Nephron (organoid): ENCODE measurements at regions not wholly inside any gene's neighbourhood (a gene's known extent, or its start where the extent isn't known, plus 50 kb on each side); places are given as distances from the start of the nearest gene placed in this dataset.
A peak's percentile ranks its signal among the peaks of the same experiment; 100 is the strongest.

Source experiments
- H3K27ac Mint-ChIP-seq, 3 experiments: 2 replicates each; pipeline ENCODE4 v1.8.0; 2020; ENCODE audit warnings: mixed read lengths in 3 of 3, mild to moderate bottlenecking in 2 of 3, moderate library complexity in 1 of 3
- H3K27me3 Mint-ChIP-seq: 2 replicates; pipeline ENCODE4 v1.8.0; 2021; ENCODE audit warnings: low read depth, mild to moderate bottlenecking, moderate library complexity, mixed read lengths
- H3K36me3 Mint-ChIP-seq: 2 replicates; pipeline ENCODE4 v1.8.0; 2020; ENCODE audit warnings: low read depth, mixed read lengths
- H3K4me1 Mint-ChIP-seq: 2 replicates; pipeline ENCODE4 v1.8.0; 2020; ENCODE audit warnings: mixed read lengths
- H3K4me3 Mint-ChIP-seq, 3 experiments: 2 replicates each; pipeline ENCODE4 v1.8.0; 2020; ENCODE audit warnings: mild to moderate bottlenecking in 3 of 3, mixed read lengths in 3 of 3, moderate library complexity in 2 of 3
- H3K9me3 Mint-ChIP-seq: 2 replicates; pipeline ENCODE4 v1.8.0; 2020; ENCODE audit warnings: mixed read lengths
- CTCF ChIP-seq, 3 experiments: fragments of 200-600 bp; sonication (generic); IDR thresholded peaks; one replicate each; pipeline ENCODE4 v1.5.0; 2021; ENCODE audit warnings: antibody characterized with exemption in 3 of 3; ENCODE audit not compliant: unreplicated experiment in 3 of 3

DNA sequence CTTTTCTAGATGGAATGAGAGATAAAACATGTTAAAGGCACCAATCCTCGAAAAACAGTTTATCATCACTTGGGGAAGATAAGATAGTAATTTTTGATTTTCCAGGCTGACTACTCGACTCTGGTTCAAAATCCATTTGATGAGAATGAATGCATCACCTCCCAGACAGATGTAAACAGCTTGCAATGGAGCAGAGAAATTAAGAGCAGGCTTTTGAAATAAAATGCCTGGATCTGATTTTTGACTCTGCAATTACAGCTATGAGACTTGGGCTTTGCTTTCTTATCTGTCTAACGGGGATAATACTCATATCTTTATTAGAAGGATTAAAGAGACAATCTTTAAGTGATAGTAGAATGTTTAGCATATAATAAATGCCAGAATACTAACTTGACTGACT lies 1148.9 kb downstream of the OLFM4 start:
- peaks cover 7% of the 10 kb centered on the region for H3K4me1 Mint-ChIP-seq
- H3K9me3 Mint-ChIP-seq: no peaks in the 10 kb centered on the region
- no peak for TF ChIP-seq CTCF (IDR thresholded peaks at IDR 0.05; ENCODE audit: unreplicated experiment in 3 of 3)
- no peaks in the 10 kb centered on the region for H3K36me3 Mint-ChIP-seq
- no peaks in the 10 kb centered on the region for H3K27me3 Mint-ChIP-seq
- H3K27ac Mint-ChIP-seq: no peak overlapping the region
- no peak overlapping the region for H3K4me3 Mint-ChIP-seq

DNA sequence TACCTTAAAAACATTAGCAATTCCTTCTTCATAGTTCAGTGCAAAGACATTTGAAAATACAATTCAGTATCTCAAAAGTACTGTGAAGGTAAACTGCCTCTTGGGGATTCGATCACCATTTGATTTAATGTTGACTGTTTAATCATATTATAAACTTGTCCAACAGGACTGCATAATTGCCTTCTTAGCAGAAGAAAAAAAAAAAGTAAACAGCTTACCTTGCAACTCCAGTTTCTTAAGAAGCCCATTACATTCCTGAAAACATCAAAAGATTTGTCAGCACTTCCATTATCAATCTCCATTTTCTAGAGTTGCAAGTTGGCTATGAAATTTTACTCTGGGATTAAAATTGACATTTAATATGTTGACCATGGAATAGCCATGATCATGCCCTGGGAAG lies 1154.6 kb downstream of the OLFM4 start:
- no peaks in the 10 kb centered on the region for H3K36me3 Mint-ChIP-seq
- no peaks in the 10 kb centered on the region for H3K27me3 Mint-ChIP-seq
- no peak for TF ChIP-seq CTCF (IDR thresholded peaks at IDR 0.05; ENCODE audit: unreplicated experiment in 3 of 3)
- H3K9me3 Mint-ChIP-seq: no peaks in the 10 kb centered on the region
- H3K4me1 Mint-ChIP-seq: peaks cover 7% of the 10 kb centered on the region
- H3K27ac Mint-ChIP-seq: no peak overlapping the region
- no peak overlapping the region for H3K4me3 Mint-ChIP-seq

- H3K9me3 Mint-ChIP-seq: no peaks in the 10 kb centered on the region
- no peaks in the 10 kb centered on the region for H3K27me3 Mint-ChIP-seq
- no peaks in the 10 kb centered on the region for H3K36me3 Mint-ChIP-seq
- H3K4me3 Mint-ChIP-seq: no peak overlapping the region
- no peak for TF ChIP-seq CTCF (IDR thresholded peaks at IDR 0.05; ENCODE audit: unreplicated experiment in 3 of 3)
- H3K27ac Mint-ChIP-seq: no peak overlapping the region
- peaks cover 7% of the 10 kb centered on the region for H3K4me1 Mint-ChIP-seq
Measured at GRCh38 chr13:54183728-54184127, 1155.1 kb downstream of the OLFM4 start.

- no peaks in the 10 kb centered on the region for H3K9me3 Mint-ChIP-seq
- no peak overlapping the region for H3K27ac Mint-ChIP-seq
- H3K36me3 Mint-ChIP-seq: no peaks in the 10 kb centered on the region
- no peak for TF ChIP-seq CTCF (IDR thresholded peaks at IDR 0.05; ENCODE audit: unreplicated experiment in 3 of 3)
- H3K4me1 Mint-ChIP-seq: peaks cover under 1% of the 10 kb centered on the region
- no peaks in the 10 kb centered on the region for H3K27me3 Mint-ChIP-seq
- H3K4me3 Mint-ChIP-seq: no peak overlapping the region
Measured at GRCh38 chr13:54184576-54184975, 1156.0 kb downstream of the OLFM4 start.

DNA sequence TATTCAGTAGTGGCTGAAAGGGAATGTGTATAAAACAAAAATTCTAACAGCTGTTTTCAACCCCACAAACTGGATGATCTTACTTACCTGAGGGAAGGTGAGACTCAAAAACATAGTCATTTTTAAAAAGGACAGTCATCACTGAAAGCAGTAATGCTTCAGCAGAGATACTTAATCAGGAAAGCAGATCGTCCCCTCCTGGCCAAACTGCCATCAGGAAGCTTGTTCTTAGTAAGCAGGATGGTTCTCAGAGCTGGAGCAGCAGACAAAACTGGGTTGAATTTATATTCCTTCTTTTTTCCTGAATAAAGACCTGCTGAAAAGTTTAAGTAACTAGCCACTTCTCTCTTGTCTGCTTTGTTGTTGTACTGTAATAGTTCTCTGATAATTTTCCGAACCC lies 1156.5 kb downstream of the OLFM4 start:
- no peak overlapping the region for H3K27ac Mint-ChIP-seq
- H3K9me3 Mint-ChIP-seq: no peaks in the 10 kb centered on the region
- no peaks in the 10 kb centered on the region for H3K27me3 Mint-ChIP-seq
- H3K36me3 Mint-ChIP-seq: no peaks in the 10 kb centered on the region
- no peak overlapping the region for H3K4me3 Mint-ChIP-seq
- H3K4me1 Mint-ChIP-seq: no peaks in the 10 kb centered on the region
- TF ChIP-seq CTCF (IDR thresholded peaks at IDR 0.05; ENCODE audit: unreplicated experiment in 3 of 3): no peak

GRCh38 chr13:54185785-54186184 lies 1157.2 kb downstream of the OLFM4 start:
- Mint-ChIP-seq H3K36me3 (no peaks in the 10 kb centered on the region), H3K27ac (no peak overlapping the region), H3K27me3 (no peaks in the 10 kb centered on the region), H3K9me3 (no peaks in the 10 kb centered on the region), H3K4me3 (no peak overlapping the region), H3K4me1 (no peaks in the 10 kb centered on the region)
- peak; percentile 26 to 52 (median 27) for TF ChIP-seq CTCF (IDR thresholded peaks at IDR 0.05; ENCODE audit: unreplicated experiment in 3 of 3)
